ENCODE measurements at regions not wholly inside any gene's neighbourhood (a gene's known extent, or its start where the extent isn't known, plus 50 kb on each side); places are given as distances from the start of the nearest gene placed in this dataset.

DNA sequence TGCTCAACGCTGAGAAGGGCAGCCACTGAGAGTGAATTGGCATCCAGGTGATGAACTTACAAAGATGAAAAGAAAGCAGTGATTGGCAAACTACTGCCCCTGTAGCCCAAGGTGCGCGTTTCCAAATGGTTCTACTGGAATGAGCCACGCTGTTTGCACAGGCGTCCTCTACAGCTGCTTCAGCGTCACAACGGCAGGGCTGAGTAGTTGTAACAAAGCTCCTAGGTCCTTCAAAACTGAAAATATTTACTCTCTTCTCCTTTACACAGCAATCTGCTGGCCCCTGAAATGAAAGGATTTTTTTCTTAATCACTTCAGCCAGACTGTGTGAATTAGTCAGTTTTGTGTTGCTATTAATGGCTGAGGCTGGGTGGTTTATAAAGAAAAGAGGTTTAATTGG, 107.2 kb upstream of the FOXF1 start:
- DNase-seq (ENCODE audit: low read depth, low spot score) = no peak
- H3K79me2 ChIP-seq (ENCODE audit: control insufficient read depth, insufficient read depth, low read length) = no peaks in the 10 kb centered on the region
- H2AFZ ChIP-seq (ENCODE audit: control insufficient read depth, low read length) = no peak overlapping the region
- H3K27me3 ChIP-seq (ENCODE audit: control insufficient read depth, extremely low read depth, insufficient read depth, low read length) = no peaks in the 10 kb centered on the region
- no peak overlapping the region for H3K4me3 ChIP-seq (ENCODE audit: control insufficient read depth in 2 of 3, extremely low read depth in 1 of 3, insufficient read depth in 2 of 3, low read depth in 1 of 3, low read length in 3 of 3)
- H3K9me1 ChIP-seq (ENCODE audit: control insufficient read depth, extremely low read depth, insufficient read depth, low read length) = no peaks in the 10 kb centered on the region
- TF ChIP-seq, protein P1, sequence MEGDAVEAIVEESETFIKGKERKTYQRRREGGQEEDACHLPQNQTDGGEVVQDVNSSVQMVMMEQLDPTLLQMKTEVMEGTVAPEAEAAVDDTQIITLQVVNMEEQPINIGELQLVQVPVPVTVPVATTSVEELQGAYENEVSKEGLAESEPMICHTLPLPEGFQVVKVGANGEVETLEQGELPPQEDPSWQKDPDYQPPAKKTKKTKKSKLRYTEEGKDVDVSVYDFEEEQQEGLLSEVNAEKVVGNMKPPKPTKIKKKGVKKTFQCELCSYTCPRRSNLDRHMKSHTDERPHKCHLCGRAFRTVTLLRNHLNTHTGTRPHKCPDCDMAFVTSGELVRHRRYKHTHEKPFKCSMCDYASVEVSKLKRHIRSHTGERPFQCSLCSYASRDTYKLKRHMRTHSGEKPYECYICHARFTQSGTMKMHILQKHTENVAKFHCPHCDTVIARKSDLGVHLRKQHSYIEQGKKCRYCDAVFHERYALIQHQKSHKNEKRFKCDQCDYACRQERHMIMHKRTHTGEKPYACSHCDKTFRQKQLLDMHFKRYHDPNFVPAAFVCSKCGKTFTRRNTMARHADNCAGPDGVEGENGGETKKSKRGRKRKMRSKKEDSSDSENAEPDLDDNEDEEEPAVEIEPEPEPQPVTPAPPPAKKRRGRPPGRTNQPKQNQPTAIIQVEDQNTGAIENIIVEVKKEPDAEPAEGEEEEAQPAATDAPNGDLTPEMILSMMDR (optimal IDR thresholded peaks at IDR 0.05 in 1 of 3, IDR thresholded peaks at IDR 0.05 in 1 of 3, conservative IDR thresholded peaks at IDR 0.05 in 1 of 3; ENCODE audit: extremely low read depth in 1 of 3, insufficient read depth in 2 of 3, low read length in 3 of 3) = no peak
- no peak for TF ChIP-seq EZH2 (IDR thresholded peaks at IDR 0.05; ENCODE audit: low read length)
- no peak overlapping the region for H3K9ac ChIP-seq (ENCODE audit: control insufficient read depth, extremely low read depth, insufficient read depth, low read length)
- H3K27ac ChIP-seq (ENCODE audit: control insufficient read depth, insufficient read depth, low read length) = no peak overlapping the region
- H3K4me1 ChIP-seq (ENCODE audit: control insufficient read depth, extremely low read depth, insufficient read depth, low read length) = no peaks in the 10 kb centered on the region
- dilution Hi-C loops (cut with MboI; ENCODE audit: extremely low pct_ligation_motif_present, low sequenced_read_pairs) = no loop called here
- H4K20me1 ChIP-seq (ENCODE audit: control insufficient read depth, extremely low read depth, insufficient read depth, low read length) = no peaks in the 10 kb centered on the region
- no peak overlapping the region for H3K4me2 ChIP-seq (ENCODE audit: control insufficient read depth, extremely low read depth, insufficient read depth, low read depth, low read length)
- no peaks in the 10 kb centered on the region for H3K36me3 ChIP-seq (ENCODE audit: control insufficient read depth in 2 of 2, extremely low read depth in 1 of 2, insufficient read depth in 2 of 2, low read length in 2 of 2)
- H3K9me3 ChIP-seq (ENCODE audit: control insufficient read depth, low read depth, low read length) = peaks cover 2% of the 10 kb centered on the region
- no peak for FAIRE-seq

DNA sequence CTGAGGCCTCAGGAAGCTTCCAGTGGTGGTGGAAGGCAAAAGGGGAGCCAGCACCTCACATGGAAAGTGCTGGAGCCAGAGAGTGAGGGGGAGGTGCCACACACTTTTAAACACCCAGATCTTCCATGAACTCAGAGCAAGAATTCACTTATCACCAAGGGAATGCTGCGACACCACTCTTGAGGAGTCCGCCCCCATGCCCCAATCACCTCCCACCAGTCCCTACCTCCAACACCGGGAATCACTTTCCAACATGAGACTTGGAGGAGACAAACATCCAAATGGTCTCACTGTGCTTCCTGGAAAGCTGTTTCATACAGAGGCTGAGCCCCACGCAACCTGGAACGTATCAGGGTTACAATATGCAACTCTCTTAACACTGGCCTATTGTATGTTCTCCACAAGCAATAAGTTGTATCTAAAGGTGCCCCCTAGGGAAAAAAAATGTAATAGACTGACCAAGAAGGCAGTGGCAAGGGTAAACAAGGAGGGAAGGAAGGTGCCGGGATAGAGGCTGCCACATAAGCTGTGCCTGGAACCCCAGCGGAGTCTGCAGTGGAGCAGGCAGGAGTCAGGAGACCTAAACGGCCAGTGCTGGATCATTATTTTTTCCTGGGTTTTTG, 106.7 kb upstream of the FOXF1 start:
- Histone ChIP-seq H4K20me1 (ENCODE audit: control insufficient read depth, extremely low read depth, insufficient read depth, low read length) (no peaks in the 10 kb centered on the region), H3K4me1 (ENCODE audit: control insufficient read depth, extremely low read depth, insufficient read depth, low read length) (no peaks in the 10 kb centered on the region), H3K4me2 (ENCODE audit: control insufficient read depth, extremely low read depth, insufficient read depth, low read depth, low read length) (no peak overlapping the region), H3K79me2 (ENCODE audit: control insufficient read depth, insufficient read depth, low read length) (no peaks in the 10 kb centered on the region), H3K4me3 (ENCODE audit: control insufficient read depth in 2 of 3, extremely low read depth in 1 of 3, insufficient read depth in 2 of 3, low read depth in 1 of 3, low read length in 3 of 3) (no peak overlapping the region), H3K9me3 (ENCODE audit: control insufficient read depth, low read depth, low read length) (peaks cover 2% of the 10 kb centered on the region), H3K36me3 (ENCODE audit: control insufficient read depth in 2 of 2, extremely low read depth in 1 of 2, insufficient read depth in 2 of 2, low read length in 2 of 2) (no peaks in the 10 kb centered on the region), H3K27ac (ENCODE audit: control insufficient read depth, insufficient read depth, low read length) (no peak overlapping the region), H3K9me1 (ENCODE audit: control insufficient read depth, extremely low read depth, insufficient read depth, low read length) (no peaks in the 10 kb centered on the region), H3K27me3 (ENCODE audit: control insufficient read depth, extremely low read depth, insufficient read depth, low read length) (no peaks in the 10 kb centered on the region), H2AFZ (ENCODE audit: control insufficient read depth, low read length) (no peak overlapping the region), H3K9ac (ENCODE audit: control insufficient read depth, extremely low read depth, insufficient read depth, low read length) (no peak overlapping the region)
- dilution Hi-C loops (cut with MboI; ENCODE audit: extremely low pct_ligation_motif_present, low sequenced_read_pairs) = no loop called here
- FAIRE-seq = no peak
- no peak for TF ChIP-seq EZH2 (IDR thresholded peaks at IDR 0.05; ENCODE audit: low read length)
- TF ChIP-seq, protein P1 (optimal IDR thresholded peaks at IDR 0.05 in 1 of 3, IDR thresholded peaks at IDR 0.05 in 1 of 3, conservative IDR thresholded peaks at IDR 0.05 in 1 of 3; ENCODE audit: extremely low read depth in 1 of 3, insufficient read depth in 2 of 3, low read length in 3 of 3) = no peak
- no peak for DNase-seq (ENCODE audit: low read depth, low spot score)

All from keratinocyte (primary cell).